A549 (cell line): ENCODE measurements at regions not wholly inside any gene's neighbourhood (a gene's known extent, or its start where the extent isn't known, plus 50 kb on each side); places are given as distances from the start of the nearest gene placed in this dataset.

Experiments
- ATAC-seq, 2 experiments: fragments of 200-7000 bp in 1 of 2; fragments of >200 bp in 1 of 2; cut with Nextera tagmentation in 1 of 2; cut with Tn5 transposase in 1 of 2; 3 replicates each; pipeline versions ENCODE4 v1.8.0 to v1.9.1; 2018 to 2020; ENCODE audit warnings: mild to moderate bottlenecking in 1 of 2, moderate library complexity in 1 of 2
- CTCF ChIA-PET: fragments of 300-600 bp; sonication (Branson Sonifier 250); formaldehyde crosslinking; extraction: SDS; loops from one replicate; lab custom pipeline; 2021; ENCODE audit warnings: antibody characterized with exemption, inconsistent platforms; lab: Yijun Ruan, JAX
- POLR2A ChIA-PET: fragments of 350-600 bp; formaldehyde crosslinking; extraction: SDS; loops from one replicate; lab custom pipeline; 2021; ENCODE audit warnings: antibody characterized with exemption, inconsistent platforms; lab: Yijun Ruan, JAX
- DNase-seq, 2 experiments: peaks; one replicate each; pipeline versions ENCODE4 v3.0.0 to v3.0.0-alpha.2; 2011 to 2016; ENCODE audit warnings: low read depth in 1 of 2, low spot score in 1 of 2
- FAIRE-seq: peaks from 2 replicates; lab custom pipeline; 2011; peaks lifted over from hg19 to GRCh38; lab: Jason Lieb, UNC
- H3K27ac ChIP-seq, 2 experiments: fragments of >200 bp; sonication (Bioruptor Twin); formaldehyde crosslinking; 3 replicates each; pipeline ENCODE4 v1.5.1; 2016 to 2017
- H3K4me1 ChIP-seq: fragments of >200 bp; sonication (Bioruptor Twin); formaldehyde crosslinking; 3 replicates; pipeline ENCODE4 v1.6.1; 2016
- H3K4me2 ChIP-seq: fragments of >200 bp; sonication (Bioruptor Twin); formaldehyde crosslinking; 3 replicates; pipeline ENCODE4 v1.6.1; 2016
- H3K4me3 ChIP-seq: fragments of >200 bp; sonication (Bioruptor Twin); formaldehyde crosslinking; 3 replicates; pipeline ENCODE4 v1.5.1; 2016
- H3K9me3 ChIP-seq: fragments of >200 bp; sonication (Bioruptor Twin); formaldehyde crosslinking; 3 replicates; pipeline ENCODE4 v1.6.1; 2016
- ATOH8 ChIP-seq: fragments of 250-450 bp; sonication (Bioruptor Pico); IDR thresholded peaks from 2 replicates; pipeline ENCODE4 v1.5.0; 2020; ENCODE audit warnings: low read depth, mild to moderate bottlenecking, moderate library complexity
- CBX2 ChIP-seq: fragments of 200-600 bp; sonication (generic); IDR thresholded peaks from 2 replicates; pipeline ENCODE4 v1.6.1; 2016; ENCODE audit warnings: low read depth, mild to moderate bottlenecking, borderline replicate concordance
- CEBPB ChIP-seq, 2 experiments: fragments of >200 bp in 1 of 2; sonication (Bioruptor Twin) in 1 of 2; formaldehyde crosslinking in 1 of 2; IDR thresholded peaks; 2 replicates each; pipeline ENCODE4 v1.6.1; 2012 to 2016
- CHD4 ChIP-seq: fragments of 200-600 bp; sonication (generic); IDR thresholded peaks from 2 replicates; pipeline ENCODE4 v1.6.1; 2016; ENCODE audit warnings: antibody characterized with exemption, mild to moderate bottlenecking, borderline replicate concordance
- CTCF ChIP-seq: fragments of >200 bp; sonication (Bioruptor Twin); formaldehyde crosslinking; IDR thresholded peaks from 3 replicates; pipeline ENCODE4 v1.5.1; 2016
- FOSB ChIP-seq: fragments of 250-450 bp; sonication (Bioruptor Pico); IDR thresholded peaks from 2 replicates; pipeline ENCODE4 v1.5.0; 2020; ENCODE audit warnings: mild to moderate bottlenecking, moderate library complexity
- FOXS1 ChIP-seq: fragments of 250-450 bp; sonication (Bioruptor Pico); IDR thresholded peaks from 2 replicates; pipeline ENCODE4 v1.5.0; 2020; ENCODE audit warnings: mild to moderate bottlenecking, moderate library complexity
- HOXA7 ChIP-seq: fragments of 250-450 bp; sonication (Bioruptor Pico); IDR thresholded peaks from 2 replicates; pipeline ENCODE4 v1.5.0; 2020; ENCODE audit warnings: mild to moderate bottlenecking, moderate library complexity
- HOXB13 ChIP-seq: fragments of 250-450 bp; sonication (Bioruptor Pico); IDR thresholded peaks from 2 replicates; pipeline ENCODE4 v1.5.0; 2020; ENCODE audit warnings: low read depth, mild to moderate bottlenecking, moderate library complexity
- HOXB5 ChIP-seq: fragments of 250-450 bp; sonication (Bioruptor Pico); IDR thresholded peaks from 2 replicates; pipeline ENCODE4 v1.5.0; 2020; ENCODE audit warnings: mild to moderate bottlenecking, moderate library complexity
- JUN ChIP-seq, 2 experiments: fragments of >200 bp; sonication (Bioruptor Twin); formaldehyde crosslinking; IDR thresholded peaks; 2 replicates in 1 of 2; 3 replicates in 1 of 2; pipeline ENCODE4 v1.6.1; 2016 to 2017
- KDM1A ChIP-seq: fragments of 200-600 bp; sonication (generic); IDR thresholded peaks from 2 replicates; pipeline ENCODE4 v1.6.1; 2016; ENCODE audit warnings: low read depth, mild to moderate bottlenecking
- MAX ChIP-seq: IDR thresholded peaks from 2 replicates; pipeline ENCODE4 v1.6.1; 2012
- MAZ ChIP-seq: fragments of 150-350 bp; IDR thresholded peaks from 2 replicates; pipeline ENCODE4 v1.6.1; 2014; ENCODE audit warnings: antibody characterized with exemption, low read depth, low read length, borderline replicate concordance
- MYC ChIP-seq: IDR thresholded peaks from 2 replicates; pipeline ENCODE4 v1.6.1; 2012; ENCODE audit warnings: mild to moderate bottlenecking, inconsistent platforms, low read length, improper control_type of control experiment, borderline replicate concordance
- NPAS2 ChIP-seq: fragments of 250-450 bp; sonication (Bioruptor Pico); IDR thresholded peaks from 2 replicates; pipeline ENCODE4 v1.8.0; 2022; ENCODE audit warnings: mild to moderate bottlenecking, moderate library complexity, borderline replicate concordance
- POLR2AphosphoS2 ChIP-seq: conservative IDR thresholded peaks from 2 replicates; pipeline ENCODE4 v1.6.1; 2012; ENCODE audit warnings: low read length, improper control_type of control experiment, inconsistent platforms
- RARB ChIP-seq: fragments of 250-450 bp; sonication (Bioruptor Pico); IDR thresholded peaks from 2 replicates; pipeline ENCODE4 v1.8.0; 2021; ENCODE audit warnings: mild to moderate bottlenecking, moderate library complexity
- RFX5 ChIP-seq: fragments of 450-650 bp; IDR thresholded peaks from 2 replicates; pipeline ENCODE4 v1.7.1; 2014; ENCODE audit warnings: antibody characterized with exemption, mild to moderate bottlenecking, moderate library complexity
- USF2 ChIP-seq: fragments of 450-650 bp; IDR thresholded peaks from 2 replicates; pipeline ENCODE4 v1.6.1; 2014; ENCODE audit warnings: antibody characterized with exemption
- ZNF302 ChIP-seq: fragments of 250-450 bp; sonication (Bioruptor Pico); IDR thresholded peaks from 2 replicates; pipeline ENCODE4 v1.9.0; 2021; ENCODE audit warnings: inconsistent platforms, mild to moderate bottlenecking, moderate library complexity
- WGBS: methylation state at CpG from one replicate; pipeline ENCODE4 v1.1.6; 2017; ENCODE audit errors: missing lambda C conversion rate; 5-methylcytosine and 5-hydroxymethylcytosine counted together

- Histone ChIP-seq H3K9me3 (no peaks in the 10 kb centered on the region), H3K4me3 (no peak overlapping the region), H3K4me1 (no peaks in the 10 kb centered on the region), H3K27ac (no peak overlapping the region), H3K4me2 (no peak overlapping the region)
- ATAC-seq, result no peak
- 18% methylated on average over 2 of the region's 2 CpGs for WGBS
- DNase-seq, result no peak
- FAIRE-seq, result no peak
- ChIA-PET CTCF (no interaction called here), POLR2A (no interaction called here)
- TF ChIP-seq FOSB, result no peak
- TF ChIP-seq CBX2, result no peak
- TF ChIP-seq HOXB13 (CRISPR knock-in tag), result no peak
- no peak for TF ChIP-seq POLR2AphosphoS2
- no peak for TF ChIP-seq ATOH8 (CRISPR knock-in tag)
- TF ChIP-seq CHD4, result no peak
- no peak for TF ChIP-seq FOXS1 (CRISPR knock-in tag)
- no peak for TF ChIP-seq CEBPB (IDR thresholded peaks at IDR 0.05)
- no peak for TF ChIP-seq MYC
- no peak for TF ChIP-seq RFX5
- TF ChIP-seq HOXB5 (CRISPR knock-in tag), result no peak
- no peak for TF ChIP-seq ZNF302 (CRISPR knock-in tag)
- TF ChIP-seq HOXA7 (CRISPR knock-in tag), result no peak
- no peak for TF ChIP-seq KDM1A
- TF ChIP-seq NPAS2, result no peak
- no peak for TF ChIP-seq CTCF
- TF ChIP-seq JUN (IDR thresholded peaks at IDR 0.05), result no peak
- no peak for TF ChIP-seq RARB (CRISPR knock-in tag)
These were observed 631.1 kb downstream of the TBC1D4 start for GRCh38 chr13:74850893-74851292.

GRCh38 chr13:74847966-74848365 lies 634.0 kb downstream of the TBC1D4 start:
- POLR2A ChIA-PET, result no interaction called here
- no peaks in the 10 kb centered on the region for H3K4me1 ChIP-seq
- no peak for FAIRE-seq
- TF ChIP-seq USF2, result no peak
- no peak for DNase-seq
- CTCF ChIA-PET, result no interaction called here
- no peak overlapping the region for H3K4me3 ChIP-seq
- ATAC-seq, result no peak
- no peaks in the 10 kb centered on the region for H3K9me3 ChIP-seq
- no peak overlapping the region for H3K4me2 ChIP-seq
- no peak overlapping the region for H3K27ac ChIP-seq
- WGBS, result 17% methylated on average over 1 of the region's 1 CpG

GRCh38 chr13:74845806-74846205 lies 636.2 kb downstream of the TBC1D4 start:
- Histone ChIP-seq H3K4me3 (no peak overlapping the region), H3K27ac (no peak overlapping the region), H3K4me1 (no peaks in the 10 kb centered on the region), H3K4me2 (no peak overlapping the region), H3K9me3 (no peaks in the 10 kb centered on the region)
- DNase-seq, result no peak
- ChIA-PET CTCF (no interaction called here), POLR2A (no interaction called here)
- no peak for FAIRE-seq
- ATAC-seq, result no peak
- TF ChIP-seq MAZ (no peak), MAX (no peak)
